NCI-H2029 treated with DMSO at 0.1 percent for 48 hours (cell line): ENCODE measurements at regions not wholly inside any gene's neighbourhood (a gene's known extent, or its start where the extent isn't known, plus 50 kb on each side); places are given as distances from the start of the nearest gene placed in this dataset.
"Not testable (repeated sequence)": the region's sequence is repeated elsewhere in the genome, so short reads cannot be mapped to it uniquely, and the experiment has no call there.

Experiments
- DNase-seq: peaks from one replicate; lab custom pipeline; 2025; lab: John Stamatoyannopoulos, UW

GRCh38 chr16:65727534-65728137 lies 605.8 kb upstream of the CDH11 start:
- no peak for DNase-seq

GRCh38 chr16:65725156-65725845 lies 603.4 kb upstream of the CDH11 start:
- DNase-seq: no peak

- no peak for DNase-seq
These were observed 600.6 kb upstream of the CDH11 start for GRCh38 chr16:65722429-65722828.

GRCh38 chr16:65717846-65718245 lies 596.0 kb upstream of the CDH11 start:
- DNase-seq: no peak

GRCh38 chr16:65716737-65717700 lies 595.2 kb upstream of the CDH11 start:
- no peak for DNase-seq

- no peak for DNase-seq
These were observed 591.4 kb upstream of the CDH11 start for GRCh38 chr16:65713181-65713808.

GRCh38 chr16:65710107-65710506 lies 588.2 kb upstream of the CDH11 start:
- DNase-seq: no peak

GRCh38 chr16:65704866-65705265 lies 583.0 kb upstream of the CDH11 start:
- no peak for DNase-seq

- no peak for DNase-seq
These were observed 581.0 kb upstream of the CDH11 start for GRCh38 chr16:65702707-65703402.

- no peak for DNase-seq
These were observed 578.7 kb upstream of the CDH11 start for GRCh38 chr16:65700596-65700995.

- no peak for DNase-seq
These were observed 577.0 kb upstream of the CDH11 start for GRCh38 chr16:65698791-65699321.

GRCh38 chr16:65697521-65697920 lies 575.7 kb upstream of the CDH11 start:
- no peak for DNase-seq

- DNase-seq: no peak
These were observed 575.2 kb upstream of the CDH11 start for GRCh38 chr16:65697065-65697464.

- not testable (repeated sequence) for DNase-seq
These were observed 570.0 kb upstream of the CDH11 start for GRCh38 chr16:65691846-65692245.

GRCh38 chr16:65689726-65690125 lies 567.9 kb upstream of the CDH11 start:
- DNase-seq: no peak

- no peak for DNase-seq
These were observed 566.4 kb upstream of the CDH11 start for GRCh38 chr16:65688301-65688700.

GRCh38 chr16:65684230-65684629 lies 562.4 kb upstream of the CDH11 start:
- DNase-seq: no peak

GRCh38 chr16:65681406-65681805 lies 559.5 kb upstream of the CDH11 start:
- no peak for DNase-seq

GRCh38 chr16:65679785-65680184 lies 557.9 kb upstream of the CDH11 start:
- DNase-seq: no peak

- no peak for DNase-seq
These were observed 553.3 kb upstream of the CDH11 start for GRCh38 chr16:65675161-65675560.

- no peak for DNase-seq
These were observed 551.1 kb upstream of the CDH11 start for GRCh38 chr16:65672960-65673359.
